ENCODE measurements at regions not wholly inside any gene's neighbourhood (a gene's known extent, or its start where the extent isn't known, plus 50 kb on each side); places are given as distances from the start of the nearest gene placed in this dataset.
"Not testable (repeated sequence)": the region's sequence is repeated elsewhere in the genome, so short reads cannot be mapped to it uniquely, and the experiment has no call there.

GRCh38 chr15:77862651-77863104, 214.8 kb downstream of the TBC1D2B start:
- no peak for DNase-seq (ENCODE audit: low read depth)

DNA sequence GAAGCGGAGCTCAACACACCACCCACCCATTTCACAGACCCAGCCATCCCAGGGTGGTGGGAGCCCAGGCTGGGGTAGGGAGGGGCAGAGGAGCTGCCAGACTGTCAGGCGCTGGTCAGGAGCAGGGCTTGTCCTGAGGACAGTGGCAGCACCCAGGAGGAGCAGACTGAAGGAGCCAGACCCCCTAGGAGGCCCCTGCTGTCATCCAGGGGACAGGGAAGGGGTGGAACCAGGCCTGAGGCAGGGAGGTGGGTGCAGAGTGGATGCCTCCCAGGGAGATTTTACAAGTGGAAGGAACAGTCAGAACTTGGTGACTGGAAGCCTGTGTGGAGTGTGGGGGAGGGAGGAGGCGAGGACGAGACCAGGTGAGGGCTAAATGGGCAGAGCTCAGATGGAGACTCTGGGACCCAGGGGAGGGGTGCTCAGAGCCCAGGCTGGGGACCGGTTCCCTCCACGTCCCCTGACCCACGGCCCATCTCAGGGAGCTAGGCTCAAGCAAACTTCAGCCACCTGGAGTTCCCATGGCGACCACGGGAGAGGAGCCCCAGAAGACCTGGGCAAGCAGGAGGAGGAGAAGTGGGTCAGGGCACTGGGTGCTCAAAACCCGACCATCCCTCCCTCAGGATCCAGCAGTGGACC, 215.4 kb downstream of the TBC1D2B start:
- DNase-seq (ENCODE audit: low read depth): not testable (repeated sequence)

- DNase-seq (ENCODE audit: low read depth): no peak
Measured at GRCh38 chr15:77860071-77860691, 217.3 kb downstream of the TBC1D2B start.

DNA sequence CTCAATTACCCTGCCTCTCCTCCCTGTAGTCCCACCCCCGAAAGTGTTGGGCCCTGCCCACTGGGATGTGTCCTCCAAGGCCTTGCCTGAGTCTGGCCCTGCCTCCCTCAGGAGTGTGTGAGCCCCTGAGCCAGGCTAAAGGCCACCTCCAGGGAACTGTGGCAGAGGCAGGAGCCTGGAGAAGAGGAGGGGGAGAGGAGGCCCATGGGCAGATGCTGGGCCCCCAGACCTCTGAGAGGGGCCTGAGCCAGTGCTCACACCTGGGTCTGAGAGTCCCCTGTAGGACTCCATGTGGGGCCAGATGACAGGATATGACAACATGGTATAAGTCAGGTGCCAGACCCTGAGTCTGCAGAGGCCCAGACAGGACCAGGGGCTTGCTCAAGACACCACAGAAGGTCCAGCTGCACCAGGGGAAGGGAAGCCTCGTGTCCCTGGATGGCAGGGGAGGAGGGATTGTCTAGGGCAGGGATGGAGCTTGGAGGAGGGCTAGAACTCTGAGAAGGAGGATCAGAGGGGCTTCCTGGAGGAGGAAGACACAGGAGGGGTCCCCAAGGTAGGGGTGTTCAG, 217.9 kb downstream of the TBC1D2B start:
- DNase-seq (ENCODE audit: low read depth): no peak

DNA sequence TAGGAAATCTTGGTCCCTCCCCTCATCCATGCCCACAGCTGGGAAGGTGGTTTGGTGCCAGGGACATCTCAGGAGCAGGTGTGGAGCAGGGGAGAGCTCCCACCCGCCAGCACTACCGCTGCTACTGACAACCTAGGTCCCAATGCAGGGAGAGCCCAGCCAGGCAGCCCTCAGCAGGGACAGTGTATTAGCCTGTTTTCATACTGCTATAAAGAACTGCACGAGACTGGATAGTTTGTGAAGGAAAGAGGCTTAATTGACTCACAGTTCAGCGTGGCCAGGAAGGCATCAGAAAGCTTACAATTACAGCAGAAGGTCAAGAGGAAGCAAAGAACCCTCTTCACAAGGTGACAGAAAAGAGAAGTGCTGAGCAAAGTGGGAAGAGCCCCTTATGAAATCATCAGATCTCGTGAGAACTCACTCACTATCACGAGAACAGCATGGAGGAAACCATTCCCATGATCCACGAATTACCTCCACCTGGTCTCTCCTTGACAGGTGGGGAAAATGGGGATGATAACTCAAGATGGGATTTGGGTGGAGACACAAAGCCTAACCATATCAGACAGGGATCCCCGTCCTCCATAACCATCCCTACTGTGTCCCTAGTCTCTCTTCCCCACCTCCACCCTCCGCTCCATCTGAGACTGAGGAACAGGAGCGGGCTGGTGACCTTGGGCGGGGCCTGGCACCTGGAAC, 218.6 kb downstream of the TBC1D2B start:
- DNase-seq (ENCODE audit: low read depth): no peak

DNA sequence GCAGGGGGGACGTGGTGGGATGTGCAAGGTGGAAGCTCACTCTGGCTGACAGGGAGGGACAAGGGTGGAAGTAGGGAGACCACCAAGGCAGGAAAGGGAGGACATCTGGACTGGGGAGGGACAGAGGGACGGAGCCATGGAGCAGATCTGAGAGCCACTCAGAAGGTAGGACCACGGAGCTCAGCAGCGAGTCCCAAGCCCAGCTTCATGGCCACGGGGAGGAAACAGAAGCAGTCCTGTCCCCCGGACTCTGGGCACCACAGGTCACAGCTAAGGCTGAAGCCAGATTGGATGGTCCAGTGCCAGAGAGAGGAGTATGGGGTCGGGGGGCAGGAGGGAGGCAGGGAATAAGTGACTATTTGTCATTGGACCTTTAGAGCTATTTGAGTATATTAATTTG, 220.1 kb downstream of the TBC1D2B start:
- no peak for DNase-seq (ENCODE audit: low read depth)

GRCh38 chr15:77856705-77857346, 220.7 kb downstream of the TBC1D2B start:
- DNase-seq (ENCODE audit: low read depth): no peak

DNA sequence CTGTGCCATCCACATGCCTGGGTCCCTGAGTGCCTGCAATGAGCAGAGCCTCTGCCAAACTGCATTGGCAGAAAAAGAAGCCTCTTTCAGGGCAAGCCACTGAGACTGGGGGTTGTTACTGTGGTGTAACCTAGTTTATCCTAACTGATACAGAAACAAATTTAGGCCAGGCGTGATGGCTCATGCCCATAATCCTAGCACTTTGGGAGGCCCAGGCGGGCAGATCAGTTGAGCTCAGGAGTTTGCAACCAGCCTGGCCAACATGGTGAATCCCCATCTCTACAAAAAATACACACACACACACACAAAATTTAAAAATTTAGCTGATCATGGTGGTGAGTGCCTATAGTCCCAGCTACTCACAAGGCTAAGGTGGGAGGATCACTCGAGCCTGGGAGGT, 221.6 kb downstream of the TBC1D2B start:
- DNase-seq (ENCODE audit: low read depth): no peak

DNA sequence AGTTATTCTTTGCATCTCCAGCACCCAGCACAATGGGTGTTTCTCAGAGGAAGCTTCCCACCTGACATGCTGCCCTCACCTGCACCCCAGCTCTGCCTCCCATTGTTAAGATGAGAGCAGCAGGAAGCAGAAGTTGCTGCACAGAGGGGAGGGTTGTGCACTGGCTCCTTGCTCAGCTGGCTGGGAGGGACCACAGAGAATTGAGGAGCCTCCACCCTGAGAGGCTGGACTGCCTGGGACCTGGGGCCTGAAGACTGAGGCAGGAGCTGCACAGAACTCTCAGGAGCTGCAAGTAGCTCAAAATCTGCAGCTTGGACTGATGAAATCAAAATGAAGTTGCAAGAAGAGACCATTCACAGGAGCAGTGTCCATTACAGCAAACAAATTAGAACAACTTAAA, 222.3 kb upstream of the LINGO1 start:
- no peak for DNase-seq (ENCODE audit: low read depth)

- no peak for DNase-seq (ENCODE audit: low read depth)
Measured at GRCh38 chr15:77853910-77854309, 221.2 kb upstream of the LINGO1 start.

GRCh38 chr15:77853008-77853328, 220.3 kb upstream of the LINGO1 start:
- no peak for DNase-seq (ENCODE audit: low read depth)

DNA sequence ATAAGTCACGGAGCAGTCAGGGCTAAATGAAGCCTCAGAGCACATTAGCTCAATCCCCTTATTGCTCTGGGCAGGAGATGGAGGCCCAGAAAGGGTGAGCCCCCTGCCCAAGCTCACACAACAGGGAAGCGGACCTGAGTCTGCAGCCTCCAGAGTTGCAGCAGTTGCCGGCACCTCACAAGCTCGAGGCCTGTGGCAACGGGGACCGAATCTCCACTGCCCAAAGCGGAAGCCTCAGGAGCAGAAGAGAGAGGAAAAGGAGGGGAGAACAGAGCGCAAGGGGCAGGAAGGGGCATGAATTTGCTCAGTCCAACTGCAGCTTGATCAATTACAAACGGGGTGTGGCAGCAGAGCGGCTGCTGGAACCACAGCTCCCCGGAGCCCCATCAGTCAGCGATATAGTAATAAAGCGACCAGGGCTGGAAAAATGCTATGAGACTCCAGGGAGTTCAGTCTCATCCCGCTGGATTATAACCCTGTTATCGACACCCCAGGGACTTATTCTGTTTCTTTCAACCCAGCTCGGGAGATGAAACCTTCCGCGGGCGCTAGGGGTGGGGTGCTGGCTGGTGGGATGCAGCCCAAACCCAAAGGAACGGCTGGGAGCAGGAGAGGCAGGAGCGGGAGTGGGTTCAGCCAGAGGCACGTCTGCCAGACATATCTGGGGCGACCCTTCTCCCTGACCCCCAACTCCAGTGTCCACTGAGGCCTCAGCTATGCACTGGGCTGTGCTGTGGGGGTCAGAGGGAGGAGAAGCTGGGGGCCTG, 219.7 kb upstream of the LINGO1 start:
- no peak for DNase-seq (ENCODE audit: low read depth)

- DNase-seq (ENCODE audit: low read depth): peak; percentile 17
Measured at GRCh38 chr15:77851691-77852090, 219.0 kb upstream of the LINGO1 start.

GRCh38 chr15:77851086-77851485, 218.4 kb upstream of the LINGO1 start:
- DNase-seq (ENCODE audit: low read depth): no peak

DNA sequence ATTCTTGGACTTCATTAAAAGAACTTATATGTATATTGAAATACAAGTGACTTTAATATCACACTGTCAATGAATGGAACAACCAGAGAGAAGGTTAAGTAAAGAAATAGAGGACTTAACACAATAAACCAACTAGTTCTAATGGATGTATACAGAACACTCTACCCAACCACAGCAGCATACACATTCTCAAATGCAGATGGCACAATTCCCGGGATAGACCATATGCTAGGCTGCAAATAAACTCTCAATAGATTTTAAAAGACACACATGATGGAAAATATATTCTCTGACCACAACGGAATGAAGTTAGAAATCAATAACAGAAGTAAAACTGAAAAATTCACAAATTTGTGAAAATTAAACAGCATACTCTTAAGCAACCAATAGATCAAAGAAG, 214.3 kb upstream of the LINGO1 start:
- no peak for DNase-seq (ENCODE audit: low read depth)

GRCh38 chr15:77846360-77846759, 213.6 kb upstream of the LINGO1 start:
- DNase-seq (ENCODE audit: low read depth): no peak

- no peak for DNase-seq (ENCODE audit: low read depth)
Measured at GRCh38 chr15:77844798-77845446, 212.2 kb upstream of the LINGO1 start.

DNA sequence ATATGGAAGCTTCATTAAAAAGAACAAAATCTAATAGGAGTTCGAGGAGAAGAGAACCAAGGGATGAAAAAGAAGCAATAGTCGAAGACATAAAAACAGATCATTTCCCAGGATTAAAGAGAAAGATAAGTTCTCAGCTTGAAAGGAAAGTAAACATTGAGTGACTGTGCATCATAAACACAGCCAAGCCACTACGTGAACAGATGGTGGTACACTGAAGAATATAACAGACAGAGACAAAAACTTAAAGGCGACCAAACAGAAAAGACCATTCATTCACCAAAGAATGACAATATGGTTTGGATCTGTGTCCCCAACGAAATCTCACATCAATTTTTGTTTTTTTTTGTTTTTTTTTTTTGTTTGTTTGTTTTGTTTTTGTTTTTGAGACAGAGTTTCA, 210.8 kb upstream of the LINGO1 start:
- DNase-seq (ENCODE audit: low read depth): no peak

DNA sequence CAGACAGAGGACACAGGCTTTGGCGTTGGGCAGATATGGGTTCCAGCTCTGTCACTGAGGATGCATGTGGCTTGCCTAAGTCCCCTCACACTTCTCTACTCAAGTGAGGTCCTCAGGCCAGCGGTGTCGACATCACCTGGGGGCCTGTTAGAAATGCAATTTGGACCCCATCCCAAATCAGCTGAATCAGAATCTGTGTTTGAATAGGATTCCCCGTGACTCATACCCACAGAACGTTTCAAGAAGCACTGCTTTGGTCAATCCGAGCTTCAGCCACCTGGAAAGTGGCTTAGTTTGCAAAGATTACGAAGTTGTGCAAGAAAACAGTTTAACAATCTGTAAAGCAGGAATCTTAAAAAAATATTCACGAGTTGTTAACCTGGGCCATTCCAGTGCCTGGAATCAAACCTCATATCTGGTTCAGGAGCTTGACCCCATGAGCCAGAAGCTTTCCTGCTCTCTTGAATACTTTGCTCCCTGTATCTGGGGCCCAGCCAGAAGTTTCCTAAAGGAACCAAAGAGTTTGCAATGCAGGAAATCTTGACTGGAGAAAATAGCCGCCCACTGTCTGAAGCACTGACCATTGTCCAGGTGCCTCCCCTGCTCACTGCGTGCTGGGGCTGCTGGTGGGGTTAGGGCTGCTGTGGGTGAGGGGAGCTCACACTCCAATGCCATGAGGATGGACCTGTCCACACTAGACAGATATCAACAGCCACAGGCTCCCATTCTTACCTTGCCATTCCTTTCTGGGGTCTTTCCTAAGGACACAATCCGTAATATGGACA, 208.5 kb upstream of the LINGO1 start:
- peak; percentile 81 for DNase-seq (ENCODE audit: low read depth)

All from RPMI7951 (cell line).